ENCODE measurements at regions not wholly inside any gene's neighbourhood (a gene's known extent, or its start where the extent isn't known, plus 50 kb on each side); places are given as distances from the start of the nearest gene placed in this dataset.

DNA sequence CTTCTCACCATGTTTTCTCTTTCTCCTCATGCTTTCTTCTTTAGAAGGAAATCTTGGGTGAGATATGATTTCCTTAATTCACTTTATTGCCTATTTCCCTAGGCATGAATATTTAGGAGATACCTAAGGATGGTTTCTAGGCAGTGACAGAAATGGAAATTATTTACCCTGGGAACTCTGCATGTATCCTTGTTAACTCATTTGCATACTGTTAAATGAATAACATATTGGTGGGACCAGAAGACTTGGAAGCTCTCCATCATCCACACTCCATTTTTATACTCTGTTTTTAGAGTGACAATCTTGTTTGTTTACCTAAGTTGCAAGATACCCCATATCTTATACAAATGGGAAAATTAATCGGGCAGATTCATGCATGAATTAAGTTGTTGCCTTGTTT is 285.7 kb downstream of the RNF144B start:
- no peak for DNase-seq

DNA sequence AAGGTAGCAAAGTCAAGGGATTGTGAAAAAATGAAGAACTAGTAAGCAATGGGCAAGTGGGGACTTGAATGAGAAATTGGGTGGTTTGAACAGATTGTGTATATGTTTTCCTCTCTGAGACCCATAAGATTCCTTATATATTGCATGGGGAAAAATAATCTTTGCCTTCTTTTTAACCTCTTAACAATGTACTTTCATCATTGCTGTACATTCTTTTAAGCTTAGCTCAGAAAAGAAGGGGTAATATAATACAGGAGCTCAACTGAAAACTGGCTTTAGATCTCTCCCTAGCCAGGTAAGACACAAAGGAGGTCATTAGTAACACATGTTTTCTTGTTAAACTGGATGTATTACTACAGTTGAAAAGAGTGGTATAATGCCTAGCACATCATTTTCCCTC is 287.2 kb downstream of the RNF144B start:
- no peak for DNase-seq

DNA sequence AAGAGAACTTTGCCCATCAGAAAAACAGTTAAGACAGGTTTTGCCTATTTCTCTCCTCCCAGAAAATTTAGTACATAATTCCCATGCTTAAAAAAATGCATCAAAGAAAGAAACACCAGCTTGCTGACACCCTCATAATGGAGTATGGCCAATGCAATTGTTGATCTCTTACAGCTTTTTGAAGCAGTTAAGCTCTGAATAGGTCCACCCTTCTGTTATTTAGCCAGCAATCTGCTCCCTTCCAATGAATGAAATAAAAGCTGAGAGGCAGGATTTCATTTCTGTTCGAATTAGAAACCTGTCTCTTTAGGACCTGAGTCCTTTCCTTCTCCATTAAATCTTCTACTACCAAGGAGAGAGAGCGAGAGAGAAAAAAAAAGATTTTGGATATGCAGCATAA is 288.7 kb downstream of the RNF144B start:
- DNase-seq = no peak

DNA sequence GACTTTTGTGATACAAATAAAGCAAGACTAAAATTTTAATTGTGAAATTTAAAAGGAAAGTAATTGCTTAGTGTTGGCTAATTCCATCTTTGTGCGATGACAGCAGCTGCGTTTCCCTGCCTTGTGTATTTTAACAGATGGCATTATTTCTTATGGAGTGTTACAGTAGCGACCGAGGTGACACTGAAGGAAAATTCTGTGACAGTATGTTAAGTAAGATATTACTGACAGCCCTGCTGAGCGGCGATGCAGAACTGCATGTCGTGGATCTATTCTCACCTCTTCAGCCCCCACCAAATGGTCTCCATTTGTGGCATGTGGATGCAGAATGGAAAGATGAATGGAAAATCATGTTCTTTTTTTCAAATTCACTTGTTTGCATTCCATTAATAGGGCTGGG is 289.4 kb downstream of the RNF144B start:
- DNase-seq = no peak

DNA sequence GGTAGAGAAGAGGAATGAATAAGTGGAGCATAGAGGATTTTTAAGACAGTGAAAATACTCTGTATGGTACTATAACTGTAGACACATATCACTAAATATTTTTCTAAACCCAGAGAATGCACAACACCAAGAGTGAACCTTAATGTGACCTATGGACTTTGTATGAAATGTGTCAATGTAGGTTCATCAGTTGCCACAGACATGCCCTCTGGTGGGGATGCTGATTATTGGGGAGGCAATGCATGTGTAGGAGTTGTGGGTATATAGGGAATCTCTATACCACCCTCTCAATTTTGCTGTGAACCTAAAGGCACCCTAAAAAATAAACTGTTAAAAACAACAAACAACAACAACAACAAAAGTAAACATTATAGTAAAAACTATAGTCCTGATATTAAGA is 293.7 kb downstream of the RNF144B start:
- no peak for DNase-seq

DNA sequence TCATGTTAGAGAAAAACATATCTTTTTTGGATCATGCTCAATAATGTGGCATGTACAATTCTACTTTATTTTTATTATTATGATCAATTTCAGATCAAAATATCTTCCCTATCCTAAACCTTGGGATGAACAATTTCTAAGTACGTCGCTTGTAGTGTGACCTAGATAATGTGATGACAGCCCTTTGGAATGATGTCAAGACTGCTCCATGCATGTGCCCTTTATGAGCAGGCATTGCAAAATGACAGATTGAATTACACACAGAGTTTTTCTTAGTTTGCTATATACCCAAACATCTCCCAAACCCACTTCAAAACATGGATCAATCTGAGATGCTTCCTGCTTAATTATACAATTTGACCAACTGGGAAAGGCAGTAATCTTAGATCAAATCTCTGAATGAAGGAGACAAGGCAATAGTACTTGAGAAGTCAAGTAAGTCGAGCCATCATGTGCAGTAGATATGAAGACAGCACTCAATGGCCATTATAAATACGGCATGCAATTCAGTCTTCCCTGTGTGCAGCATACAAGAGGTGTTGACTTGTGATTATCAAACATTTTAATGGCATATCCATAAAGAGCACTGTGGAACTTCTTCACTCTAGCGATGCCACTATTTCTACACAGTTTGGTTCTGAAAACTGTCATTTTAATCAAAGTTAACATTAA is 294.8 kb downstream of the RNF144B start:
- DNase-seq = no peak

DNA sequence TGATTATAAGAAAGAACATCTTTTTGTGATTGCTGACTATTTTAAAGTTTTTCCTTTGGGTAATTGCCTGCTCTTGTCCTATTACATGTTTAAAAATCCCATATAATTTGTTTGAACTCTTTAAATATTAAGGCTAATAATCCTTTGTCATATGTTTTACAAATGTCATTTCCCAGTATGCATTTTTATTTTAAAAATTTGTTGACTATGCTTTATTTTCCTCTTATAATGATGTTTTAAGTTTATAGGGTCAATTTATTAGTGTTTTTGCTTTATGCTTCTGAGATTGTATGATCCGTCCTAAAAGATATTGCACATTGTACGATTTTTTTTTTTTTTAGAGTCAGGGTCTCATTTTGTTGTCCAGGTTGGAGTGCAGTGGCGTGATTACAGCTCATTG is 297.2 kb downstream of the RNF144B start:
- no peak for DNase-seq

DNA sequence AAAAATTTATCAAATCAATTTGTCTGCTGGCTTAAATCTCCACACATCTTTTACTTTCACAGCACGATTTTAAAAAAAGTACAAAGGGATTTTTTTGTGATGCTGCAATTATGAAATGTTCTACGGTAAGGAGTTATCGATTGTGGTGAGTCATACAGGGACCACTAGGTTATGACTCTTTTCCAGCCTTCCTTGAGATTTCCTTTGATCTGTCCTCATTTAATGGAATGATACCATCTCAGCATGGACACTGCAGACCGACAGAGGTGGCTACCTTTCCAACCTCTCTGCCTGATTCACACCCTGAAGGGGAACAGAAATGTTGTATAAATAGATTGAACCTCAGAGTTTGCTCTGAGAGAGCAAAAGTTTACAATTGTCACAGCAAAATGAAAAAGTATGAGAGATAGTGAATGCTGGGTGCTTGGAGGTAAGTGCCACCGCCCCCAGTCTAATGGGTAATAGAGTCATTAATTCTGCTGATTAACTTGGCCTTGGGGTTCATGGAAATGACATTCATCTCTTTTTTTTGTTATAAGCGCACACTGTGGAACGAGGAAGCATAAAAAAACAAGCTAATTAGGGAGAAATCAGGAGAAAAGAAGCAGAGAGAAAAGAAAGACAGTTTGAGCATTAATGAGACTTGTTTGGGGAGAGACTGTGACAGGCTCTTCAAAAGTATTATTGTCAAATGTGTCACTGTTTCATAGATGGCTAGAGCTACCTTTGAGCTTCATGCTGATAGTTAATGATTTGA is 306.0 kb downstream of the RNF144B start:
- DNase-seq = no peak

DNA sequence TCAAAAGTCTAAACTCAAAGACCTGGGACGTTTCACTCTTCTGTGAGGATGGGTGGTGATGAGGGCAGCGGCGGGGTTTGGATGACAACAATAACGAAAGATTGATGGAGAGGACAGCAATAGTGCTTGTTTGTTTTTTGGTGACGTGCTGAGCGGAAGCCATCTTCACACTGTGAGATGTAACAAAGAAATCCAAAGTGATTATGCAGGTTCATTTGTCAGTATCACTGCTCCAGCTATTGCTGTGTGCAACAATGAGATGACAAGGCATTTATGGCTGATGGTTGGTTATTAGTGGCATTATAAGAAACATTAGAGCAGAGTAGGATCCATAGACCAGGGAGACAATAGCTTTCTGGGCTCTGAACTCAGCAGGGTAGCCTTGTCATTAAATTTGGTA is 306.7 kb downstream of the RNF144B start:
- DNase-seq = no peak

DNA sequence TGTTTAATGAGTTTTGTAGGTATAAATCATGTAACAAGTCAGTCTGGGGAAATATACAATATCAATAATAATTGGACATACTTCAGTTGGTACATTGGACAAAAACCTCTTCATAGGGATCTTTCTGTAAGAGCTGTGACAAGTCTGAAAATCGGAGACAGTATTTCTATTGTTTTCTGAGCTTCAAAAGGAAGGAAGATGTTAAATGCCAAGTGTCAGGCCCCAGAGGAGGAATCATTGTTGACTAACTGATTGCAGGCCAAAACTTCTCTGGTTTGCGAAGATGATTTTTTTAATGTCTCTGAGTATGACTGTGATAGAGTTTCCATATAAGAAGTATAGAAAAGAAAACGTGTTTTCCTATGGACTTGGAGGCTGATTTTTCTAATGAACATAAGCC is 316.4 kb downstream of the RNF144B start:
- no peak for DNase-seq

DNA sequence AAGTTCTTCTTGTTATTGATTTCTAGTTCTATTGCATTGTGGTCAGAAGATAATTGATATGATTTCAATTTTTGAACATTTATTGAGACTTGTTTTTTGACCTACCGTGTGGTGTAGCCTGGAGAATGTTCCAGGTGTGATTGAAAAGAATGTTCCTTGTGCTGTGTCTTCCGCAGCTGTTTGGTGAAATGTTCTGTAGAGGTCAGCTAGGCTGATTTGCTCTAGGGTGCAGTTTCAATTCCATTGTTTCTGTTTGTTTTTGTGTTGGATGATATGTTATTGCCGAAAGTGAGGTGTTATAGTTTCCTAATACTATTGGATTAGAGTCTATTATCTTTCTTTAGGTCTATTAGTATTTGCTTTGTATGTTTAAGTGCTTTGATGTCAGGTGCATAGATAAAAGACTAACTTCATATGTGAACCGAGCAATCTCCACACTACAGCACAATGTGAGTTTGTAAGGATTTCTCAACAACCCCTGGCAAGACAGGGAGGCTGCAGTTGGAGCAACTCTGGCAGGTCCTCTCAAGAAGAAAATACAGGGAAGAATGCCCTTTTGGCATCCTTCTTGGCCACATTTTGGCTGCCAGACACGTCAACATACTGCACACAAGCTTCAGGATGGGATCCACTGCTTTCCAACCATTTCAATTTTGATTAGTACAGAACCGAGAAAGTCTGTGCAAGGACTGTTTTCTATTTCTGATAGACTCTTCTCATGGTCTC is 320.7 kb downstream of the RNF144B start:
- no peak for DNase-seq

DNA sequence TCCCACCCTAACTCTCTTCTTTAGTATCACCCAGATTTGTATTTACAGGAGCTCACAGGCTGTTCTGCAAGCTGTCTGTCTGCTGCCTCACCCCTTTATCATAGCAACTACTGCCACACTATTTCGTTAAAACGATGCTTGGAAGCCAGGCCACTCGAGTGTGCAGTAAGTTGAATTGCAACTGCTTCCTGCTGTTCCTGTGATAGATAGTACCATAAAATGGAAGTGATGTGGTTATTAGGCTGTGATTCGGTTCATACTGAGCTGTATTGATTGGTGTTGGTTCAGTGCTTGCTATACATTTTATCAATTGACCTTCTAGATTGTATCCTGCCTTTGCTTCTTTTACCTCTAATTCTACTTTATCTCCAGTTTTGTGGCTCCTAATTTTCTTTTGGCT is 325.4 kb downstream of the RNF144B start:
- DNase-seq = no peak

DNA sequence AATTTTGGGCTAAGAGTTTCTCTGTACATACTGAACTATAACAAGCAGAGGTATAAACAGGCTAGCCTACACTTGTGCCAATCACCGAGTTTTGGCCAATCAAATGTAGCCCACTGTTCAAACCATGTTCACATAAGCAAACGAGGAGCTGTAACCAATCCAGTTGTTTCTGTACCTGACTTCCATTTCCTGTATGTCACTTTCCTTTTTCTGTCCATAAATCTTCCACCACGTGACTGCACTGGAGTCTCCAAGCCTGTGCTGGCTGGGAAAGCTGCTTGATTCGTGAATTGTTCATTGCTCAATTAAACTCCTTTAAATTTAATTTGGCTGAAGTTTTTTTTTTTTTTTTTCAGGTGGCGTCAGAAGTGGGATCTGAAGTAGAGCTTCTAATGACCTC is 332.9 kb downstream of the RNF144B start:
- DNase-seq = no peak

DNA sequence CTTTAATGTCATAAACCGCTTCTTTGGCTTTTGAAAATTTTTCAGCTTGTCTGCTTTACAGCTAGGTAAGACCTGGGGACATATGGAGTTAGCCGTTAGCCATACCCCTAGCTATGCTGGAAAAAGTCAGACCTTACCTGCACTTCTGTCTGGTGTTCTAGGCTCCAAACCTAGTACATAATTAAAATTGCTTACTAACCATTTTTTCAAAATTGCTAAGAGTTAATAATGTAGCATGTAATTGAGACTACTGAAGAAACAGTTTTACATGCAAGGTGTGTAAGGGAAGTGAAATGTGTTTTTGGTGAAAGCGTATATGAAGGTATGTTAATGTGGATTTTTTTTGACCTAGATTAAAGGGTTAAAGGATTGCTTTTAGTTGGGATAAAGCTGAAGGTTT is 336.9 kb downstream of the RNF144B start:
- no peak for DNase-seq

DNA sequence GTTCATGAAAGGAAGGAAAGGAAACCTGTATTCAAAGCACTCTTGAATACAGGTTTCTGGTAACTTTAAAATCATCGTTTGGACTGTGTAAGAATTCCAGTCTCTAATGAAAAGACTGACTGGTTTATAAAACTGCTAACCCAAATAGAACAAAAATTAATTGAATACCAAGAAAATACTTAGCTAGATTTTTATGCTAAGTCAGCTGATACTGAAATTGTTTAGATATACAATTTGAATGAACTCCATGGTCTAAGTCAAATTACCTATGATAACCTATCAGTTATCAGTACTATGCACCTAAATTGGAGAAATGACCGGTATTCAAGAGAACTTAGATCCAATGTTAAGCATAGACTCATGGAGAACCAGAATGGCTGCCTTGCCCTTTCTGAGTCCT is 338.3 kb downstream of the RNF144B start:
- no peak for DNase-seq

DNA sequence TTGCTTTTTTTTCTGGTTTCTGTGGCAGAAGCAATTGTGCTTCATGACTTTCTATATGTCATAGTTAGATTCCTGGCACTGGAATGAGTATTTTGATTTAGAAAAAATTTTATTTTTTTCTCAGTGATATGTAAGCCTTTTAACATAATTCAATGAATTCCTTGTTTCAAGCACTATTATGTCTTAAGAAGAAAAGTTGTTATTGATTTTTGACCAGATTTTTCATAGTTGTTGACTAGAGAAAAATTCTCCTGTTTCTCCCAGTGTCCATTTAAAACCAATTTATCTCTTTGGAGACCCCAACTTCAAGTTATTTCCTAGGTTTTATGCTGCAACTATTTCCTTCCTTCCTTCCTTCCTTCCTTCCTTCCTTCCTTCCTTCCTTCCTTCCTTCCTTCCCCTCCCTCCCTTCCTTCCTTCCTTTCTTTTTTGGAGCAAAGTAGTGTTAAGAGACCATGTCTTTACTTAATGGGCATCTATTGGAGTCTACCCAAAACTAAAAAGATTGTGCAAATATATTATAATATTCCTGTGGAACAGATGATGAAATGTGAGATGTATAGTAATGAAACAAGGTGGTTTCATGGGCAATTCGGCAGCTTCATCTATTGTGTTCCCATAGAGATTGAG is 346.9 kb downstream of the RNF144B start:
- DNase-seq = no peak

DNA sequence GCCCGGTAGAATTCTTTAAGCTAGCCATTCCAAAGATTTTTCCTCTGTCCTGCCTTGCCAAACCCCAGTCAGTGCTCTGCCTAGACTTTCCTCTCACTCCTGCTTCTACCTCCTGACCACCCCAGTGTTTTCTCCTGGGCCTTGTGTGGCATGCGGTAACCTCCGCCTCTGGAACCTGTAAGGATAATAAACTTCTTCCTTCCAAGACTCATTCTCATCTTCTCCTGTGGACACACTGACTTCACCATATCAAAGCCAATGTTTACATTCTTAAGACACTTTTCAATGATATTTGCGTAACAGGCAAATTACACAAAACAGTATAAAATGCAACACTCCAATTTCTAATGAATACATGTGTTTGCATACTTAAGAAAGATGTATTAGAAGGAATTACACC is 354.6 kb downstream of the RNF144B start:
- DNase-seq = no peak

DNA sequence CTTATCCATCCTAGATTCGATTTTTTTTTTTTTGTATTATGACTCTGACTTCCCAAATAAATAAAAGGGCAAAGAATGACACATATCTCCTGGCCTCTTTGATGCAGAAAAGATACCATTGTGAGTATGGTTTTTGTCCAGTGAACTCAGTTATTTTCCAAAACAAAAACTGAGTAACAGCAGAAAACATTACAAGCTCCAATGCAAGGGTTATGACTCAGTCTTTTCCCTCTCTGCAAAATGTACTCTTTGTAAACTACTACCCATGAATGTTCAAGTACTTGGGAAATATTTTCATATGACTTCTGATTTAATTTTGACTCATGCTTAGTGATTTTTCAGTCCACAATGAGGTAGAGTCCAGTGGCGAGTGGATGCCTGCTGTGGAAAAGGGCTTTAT is 355.3 kb downstream of the RNF144B start:
- no peak for DNase-seq

DNA sequence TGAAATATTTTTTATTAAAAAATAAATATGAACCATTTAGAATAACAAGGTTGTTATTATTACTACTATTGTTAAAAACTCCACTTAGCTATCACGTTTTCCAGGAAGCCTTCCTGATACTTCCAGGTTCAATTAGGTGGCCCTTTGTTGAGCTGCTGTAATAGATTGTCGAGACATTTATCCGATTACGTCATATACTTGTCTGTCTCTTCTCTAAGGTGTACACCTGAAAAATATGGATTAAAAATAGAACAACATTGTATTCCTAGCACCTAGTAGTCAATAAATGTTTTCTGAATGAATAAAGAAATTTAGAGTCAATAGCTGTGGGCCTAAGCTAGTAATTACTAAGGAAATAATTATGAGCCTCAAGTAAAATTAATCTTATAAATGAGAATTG is 359.6 kb downstream of the RNF144B start:
- no peak for DNase-seq

DNA sequence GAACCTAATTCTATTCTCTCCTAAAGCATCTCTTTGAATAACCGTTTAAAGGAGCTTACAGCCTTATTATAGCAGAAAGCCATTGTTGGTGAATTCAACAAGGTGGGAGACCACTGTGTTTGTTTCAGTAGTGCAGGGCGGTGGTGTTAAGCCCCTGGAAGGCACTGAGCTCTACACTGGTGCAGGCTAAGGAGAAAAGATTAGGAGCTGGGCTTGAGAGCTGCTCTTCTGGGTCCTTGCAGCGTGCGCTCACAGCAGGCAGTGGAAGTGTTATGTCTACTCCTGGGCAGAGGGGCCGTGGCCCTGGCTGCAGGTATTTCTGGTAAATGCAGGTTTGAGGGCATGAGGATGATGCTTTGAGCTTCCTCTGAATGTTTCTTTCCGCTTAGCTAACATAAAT is 361.2 kb downstream of the RNF144B start:
- DNase-seq = no peak

DNA sequence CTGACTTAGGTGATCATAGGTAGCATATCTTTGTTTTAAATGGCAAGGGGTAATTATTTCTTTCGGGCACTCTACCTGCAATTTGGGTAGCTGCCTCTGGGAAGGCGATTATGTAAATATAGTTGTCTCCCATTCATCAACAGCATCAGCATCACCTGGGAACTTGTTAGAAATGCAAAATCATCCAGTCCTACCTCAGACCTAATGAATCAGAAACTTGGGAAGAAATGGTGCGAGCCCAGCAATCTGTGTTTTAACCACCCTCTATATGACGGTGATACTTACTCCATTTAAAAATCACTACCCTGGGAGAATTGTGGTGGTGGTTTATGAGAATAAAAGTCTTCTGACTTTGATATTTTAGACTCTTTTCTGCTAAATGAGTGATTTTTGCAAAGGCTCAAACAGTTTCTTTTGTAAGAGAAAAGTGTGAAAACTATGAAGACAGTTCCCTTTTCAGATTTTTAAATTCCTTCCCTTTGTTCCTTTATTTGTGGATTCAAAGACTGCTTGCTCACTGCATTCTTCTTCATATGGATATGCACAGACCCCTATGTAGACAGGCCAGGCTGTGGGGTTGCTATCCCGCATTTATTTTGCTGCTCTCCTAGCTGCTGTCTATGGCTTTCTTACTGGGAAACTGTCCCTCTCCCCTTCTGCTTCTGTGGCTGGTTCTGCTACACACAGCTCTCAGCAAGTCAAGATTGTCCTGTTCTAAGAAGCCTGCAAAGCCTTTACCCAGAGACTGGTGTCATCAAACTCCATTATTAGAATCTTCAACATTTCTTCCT is 365.3 kb downstream of the RNF144B start:
- no peak for DNase-seq

DNA sequence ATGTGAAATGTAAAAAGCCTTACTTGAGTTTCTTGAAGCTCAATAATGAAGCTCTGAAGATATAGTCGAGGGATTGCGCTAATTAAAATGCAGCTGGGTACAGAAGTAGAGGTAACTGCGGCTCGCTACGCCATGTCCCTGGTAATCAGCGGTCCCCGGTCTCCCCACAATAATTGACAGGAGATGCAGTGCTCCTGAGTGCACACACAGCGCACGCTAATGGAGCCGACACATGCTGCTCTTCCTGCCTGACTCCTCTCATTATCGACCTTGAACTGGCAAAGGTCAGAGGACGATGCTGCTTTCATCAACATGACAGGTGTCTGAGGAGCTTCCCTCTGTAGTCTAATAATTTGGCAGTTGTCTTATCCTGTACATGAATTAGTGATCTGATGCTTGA is 365.9 kb downstream of the RNF144B start:
- DNase-seq = no peak
